H1 (cell line): ENCODE measurements at regions not wholly inside any gene's neighbourhood (a gene's known extent, or its start where the extent isn't known, plus 50 kb on each side); places are given as distances from the start of the nearest gene placed in this dataset.

Source experiments
- CTCF ChIA-PET: fragments of 300-600 bp; sonication (Branson Sonifier 250); formaldehyde crosslinking; loops from one replicate; lab custom pipeline; 2021; ENCODE audit not compliant: partially characterized antibody; lab: Charles Lee
- POLR2A ChIA-PET: fragments of 300-600 bp; sonication (Branson Sonifier 250); formaldehyde crosslinking; loops from one replicate; lab custom pipeline; 2021; ENCODE audit warnings: inconsistent platforms; ENCODE audit not compliant: partially characterized antibody; lab: Charles Lee
- DNase-seq, 2 experiments: peaks; one replicate each; pipeline versions ENCODE4 v3.0.0 to v3.0.0-alpha.2; 2010 to 2022; ENCODE audit warnings: low spot score in 2 of 2, low read depth in 1 of 2, mixed read lengths in 1 of 2
- FAIRE-seq: peaks from 2 replicates; lab custom pipeline; 2011; peaks lifted over from hg19 to GRCh38; lab: Jason Lieb, UNC
- H2AFZ ChIP-seq: 2 replicates; pipeline ENCODE4 v1.8.1; 2012; ENCODE audit warnings: low read length, inconsistent platforms
- H2AK5ac ChIP-seq: 2 replicates; pipeline ENCODE4 v1.6.1; 2013; ENCODE audit warnings: low read depth, low read length
- H2BK120ac ChIP-seq: replicated peaks from 2 replicates; pipeline ENCODE3; 2013; ENCODE audit warnings: low read depth, low read length, inconsistent platforms
- H2BK12ac ChIP-seq: 2 replicates; pipeline ENCODE4 v1.6.1; 2013; ENCODE audit warnings: low read depth, low read length
- H2BK15ac ChIP-seq: 2 replicates; pipeline ENCODE4 v1.6.1; 2013; ENCODE audit warnings: low read length
- H2BK20ac ChIP-seq: 2 replicates; pipeline ENCODE4 v1.6.1; 2013; ENCODE audit warnings: low read length
- H2BK5ac ChIP-seq: 2 replicates; pipeline ENCODE4 v1.6.1; 2013; ENCODE audit warnings: low read depth, low read length
- H3K14ac ChIP-seq: 2 replicates; pipeline ENCODE4 v1.6.1; 2013; ENCODE audit warnings: inconsistent platforms; ENCODE audit not compliant: insufficient read length
- H3K18ac ChIP-seq: 2 replicates; pipeline ENCODE4 v1.6.1; 2013; ENCODE audit warnings: low read length; ENCODE audit errors: extremely low read depth
- H3K23ac ChIP-seq: 2 replicates; pipeline ENCODE4 v1.6.1; 2013; ENCODE audit warnings: inconsistent platforms; ENCODE audit not compliant: insufficient read length
- H3K23me2 ChIP-seq: 2 replicates; pipeline ENCODE4 v1.6.1; 2013; ENCODE audit warnings: low read depth, low read length
- H3K27ac ChIP-seq: 2 replicates; pipeline ENCODE4 v1.6.1; 2011; ENCODE audit warnings: low read depth, low read length, inconsistent platforms
- H3K27me3 ChIP-seq, 4 experiments: replicated peaks in 1 of 4; 1 replicate in 1 of 4; 2 replicates in 3 of 4; pipeline versions ENCODE4 v1.6.1 to v1.8.1; 2011 to 2013; ENCODE audit warnings: low read length in 3 of 4, mild to moderate bottlenecking in 3 of 4, inconsistent platforms in 2 of 4, mixed read lengths in 2 of 4, moderate library complexity in 1 of 4; ENCODE audit not compliant: control insufficient read depth in 3 of 4, insufficient read depth in 3 of 4; ENCODE audit errors: extremely low read depth in 1 of 4
- H3K36me3 ChIP-seq, 4 experiments: 2 replicates each; pipeline versions ENCODE4 v1.6.1 to v1.8.1; 2011 to 2013; ENCODE audit warnings: mild to moderate bottlenecking in 4 of 4, low read length in 3 of 4, moderate library complexity in 2 of 4, control low read depth in 1 of 4, inconsistent platforms in 1 of 4; ENCODE audit not compliant: insufficient read depth in 4 of 4, control insufficient read depth in 2 of 4
- H3K4ac ChIP-seq: replicated peaks from 2 replicates; pipeline ENCODE3; 2013; ENCODE audit warnings: low read length, low read depth, mixed read lengths, inconsistent platforms; ENCODE audit not compliant: insufficient read length
- H3K4me1 ChIP-seq, 4 experiments: replicated peaks in 1 of 4; 1 replicate in 1 of 4; 2 replicates in 3 of 4; pipeline versions ENCODE4 v1.6.1 to v1.8.1; 2011 to 2013; ENCODE audit warnings: low read length in 3 of 4, inconsistent platforms in 2 of 4, mixed read lengths in 1 of 4; ENCODE audit not compliant: insufficient read depth in 4 of 4, control insufficient read depth in 3 of 4
- H3K4me2 ChIP-seq, 2 experiments: 2 replicates each; pipeline versions ENCODE4 v1.6.1 to v1.8.1; 2011 to 2013; ENCODE audit warnings: low read depth in 2 of 2, low read length in 2 of 2, control low read depth in 1 of 2, inconsistent platforms in 1 of 2, mild to moderate bottlenecking in 1 of 2; ENCODE audit not compliant: insufficient read depth in 1 of 2
- H3K4me3 ChIP-seq, 4 experiments: fragments of 200-600, 300-600 bp in 1 of 4; sonication (generic), shearing (Covaris generic), sonication (Bioruptor Twin) in 1 of 4; 2 replicates each; pipeline versions ENCODE4 v1.5.1 to v1.8.1; 2011 to 2016; ENCODE audit warnings: low read length in 4 of 4, low read depth in 3 of 4, control low read depth in 2 of 4, inconsistent platforms in 2 of 4, mild to moderate bottlenecking in 2 of 4, mixed read lengths in 1 of 4, moderate library complexity in 1 of 4; ENCODE audit not compliant: insufficient read depth in 2 of 4; ENCODE audit errors: extremely low read depth in 1 of 4
- H3K56ac ChIP-seq: replicated peaks from 2 replicates; pipeline ENCODE3; 2013; ENCODE audit warnings: low read depth, mild to moderate bottlenecking, mixed read lengths, low read length, inconsistent platforms; ENCODE audit not compliant: insufficient read length
- H3K79me1 ChIP-seq: 2 replicates; pipeline ENCODE4 v1.6.1; 2013; ENCODE audit warnings: low read depth, low read length, control low read depth
- H3K79me2 ChIP-seq, 2 experiments: 2 replicates each; pipeline versions ENCODE4 v1.6.1 to v1.8.1; 2012 to 2013; ENCODE audit warnings: low read length in 2 of 2, mild to moderate bottlenecking in 2 of 2, inconsistent platforms in 1 of 2; ENCODE audit not compliant: insufficient read depth in 2 of 2, control insufficient read depth in 1 of 2
- H3K9ac ChIP-seq, 4 experiments: replicated peaks in 1 of 4; 1 replicate in 1 of 4; 2 replicates in 3 of 4; pipeline versions ENCODE4 v1.6.1 to v1.8.1; 2011 to 2013; ENCODE audit warnings: low read depth in 3 of 4, low read length in 3 of 4, control low read depth in 2 of 4, mild to moderate bottlenecking in 2 of 4, moderate library complexity in 2 of 4, inconsistent platforms in 1 of 4; ENCODE audit errors: extremely low read depth in 1 of 4
- H3K9me3 ChIP-seq, 2 experiments: 2 replicates each; pipeline versions ENCODE4 v1.6.1 to v1.8.1; 2012 to 2013; ENCODE audit warnings: mild to moderate bottlenecking in 2 of 2, moderate library complexity in 2 of 2, control low read depth in 1 of 2, inconsistent platforms in 1 of 2, low read depth in 1 of 2, low read length in 1 of 2, mixed read lengths in 1 of 2; ENCODE audit not compliant: insufficient read depth in 2 of 2
- H4K20me1 ChIP-seq, 2 experiments: replicated peaks in 1 of 2; 2 replicates each; pipeline versions ENCODE3 to v1.8.1; 2011 to 2013; ENCODE audit warnings: inconsistent platforms in 2 of 2, low read length in 2 of 2, mild to moderate bottlenecking in 1 of 2; ENCODE audit not compliant: insufficient read depth in 2 of 2, control insufficient read depth in 1 of 2
- H4K5ac ChIP-seq: 2 replicates; pipeline ENCODE4 v1.6.1; 2013; ENCODE audit warnings: low read length, low read depth, mixed read lengths, inconsistent platforms; ENCODE audit not compliant: insufficient read length
- H4K8ac ChIP-seq: 2 replicates; pipeline ENCODE4 v1.8.0; 2013; ENCODE audit warnings: mild to moderate bottlenecking, moderate library complexity, low read length, inconsistent platforms; ENCODE audit not compliant: insufficient read depth; ENCODE audit errors: extremely low read depth
- H4K91ac ChIP-seq: replicated peaks from 2 replicates; pipeline ENCODE3; 2013; ENCODE audit warnings: low read length, mixed read lengths, inconsistent platforms; ENCODE audit not compliant: insufficient read length
- CHD2 ChIP-seq: IDR thresholded peaks from 2 replicates; pipeline ENCODE4 v1.6.1; 2012; ENCODE audit warnings: low read length, improper control_type of control experiment
- WGBS, 2 experiments: shearing (Covaris generic) in 1 of 2; methylation state at CpG; one replicate each; pipeline versions ENCODE4 v1.1.6 to v1.1.7; 2013 to 2015; ENCODE audit warnings: low lambda C conversion rate in 2 of 2, mixed read lengths in 2 of 2, inconsistent platforms in 1 of 2, low coverage in 1 of 2, missing lambda C conversion rate in 1 of 2; ENCODE audit not compliant: insufficient replicate concordance in 2 of 2, insufficient coverage in 1 of 2, insufficient read length in 1 of 2; ENCODE audit errors: extremely low coverage in 1 of 2, missing lambda C conversion rate in 1 of 2; 5-methylcytosine and 5-hydroxymethylcytosine counted together

- H4K5ac ChIP-seq: no peak overlapping the region
- H3K79me1 ChIP-seq: no peaks in the 10 kb centered on the region
- no peak overlapping the region for H3K23ac ChIP-seq
- no peak overlapping the region for H3K27ac ChIP-seq
- CTCF ChIA-PET: interaction anchor here (1.4 kb wide), 1 partner anchor 38 kb away, joined by 3 read pairs; no protein-coding TSS in a partner anchor
- no peak overlapping the region for H2AFZ ChIP-seq
- DNase-seq (no peak), FAIRE-seq (no peak)
- H3K36me3 ChIP-seq: no peaks in the 10 kb centered on the region
- H3K4me3 ChIP-seq: no peak overlapping the region
- no peak overlapping the region for H3K56ac ChIP-seq
- H3K4me2 ChIP-seq: no peak overlapping the region
- POLR2A ChIA-PET: no interaction called here
- H2BK120ac ChIP-seq: no peak overlapping the region
- no peak overlapping the region for H3K9ac ChIP-seq
- no peaks in the 10 kb centered on the region for H3K9me3 ChIP-seq
- H2BK5ac ChIP-seq: no peak overlapping the region
- H3K79me2 ChIP-seq: no peaks in the 10 kb centered on the region
- H3K27me3 ChIP-seq: peaks cover 0 to 2% (median 0%) of the 10 kb centered on the region in 4 experiments; a peak in 1 of 7 replicates
- H3K4ac ChIP-seq: no peak overlapping the region
- H4K91ac ChIP-seq: no peak overlapping the region
- peaks cover 2 to 6% (median 3%) of the 10 kb centered on the region in 4 experiments; a peak in 5 of 7 replicates for H3K4me1 ChIP-seq
- no peak overlapping the region for H2BK15ac ChIP-seq
- WGBS, 2 experiments: 95% methylated on average over 16 of the region's 16 CpGs; no CpG with 5 or more reads in 1 of the 2 experiments
- H3K14ac ChIP-seq: no peak overlapping the region
- H3K23me2 ChIP-seq: peaks cover 5% of the 10 kb centered on the region; the same call in 1 of the 2 replicates
- H4K8ac ChIP-seq: no peak overlapping the region
- no peak overlapping the region for H2BK20ac ChIP-seq
- TF ChIP-seq CHD2: no peak
- H3K18ac ChIP-seq: no peak overlapping the region
- no peak overlapping the region for H2AK5ac ChIP-seq
- peaks cover 0 to 4% of the 10 kb centered on the region in 2 experiments for H4K20me1 ChIP-seq
- no peak overlapping the region for H2BK12ac ChIP-seq
These were observed 826.3 kb upstream of the SALL3 start for GRCh38 chr18:78153362-78153761.
